NCI-H774 (cell line): ENCODE measurements at regions not wholly inside any gene's neighbourhood (a gene's known extent, or its start where the extent isn't known, plus 50 kb on each side); places are given as distances from the start of the nearest gene placed in this dataset.
A peak's percentile ranks its signal among the peaks of the same experiment; 100 is the strongest.

Experiments
- DNase-seq: peaks from one replicate; lab custom pipeline; 2025; lab: John Stamatoyannopoulos, UW

GRCh38 chr18:29226213-29226612, 1049.3 kb upstream of the CDH2 start:
- DNase-seq = no peak

GRCh38 chr18:29225351-29225750, 1048.4 kb upstream of the CDH2 start:
- no peak for DNase-seq

GRCh38 chr18:29218091-29218490, 1041.2 kb upstream of the CDH2 start:
- no peak for DNase-seq

- no peak for DNase-seq
Measured at GRCh38 chr18:29217124-29217915, 1040.4 kb upstream of the CDH2 start.

- no peak for DNase-seq
Measured at GRCh38 chr18:29198834-29199233, 1021.9 kb upstream of the CDH2 start.

- no peak for DNase-seq
Measured at GRCh38 chr18:29196307-29196706, 1019.4 kb upstream of the CDH2 start.

GRCh38 chr18:29191263-29191662, 1014.3 kb upstream of the CDH2 start:
- no peak for DNase-seq

GRCh38 chr18:29188760-29189159, 1011.8 kb upstream of the CDH2 start:
- no peak for DNase-seq

- DNase-seq = no peak
Measured at GRCh38 chr18:29185801-29186200, 1008.9 kb upstream of the CDH2 start.

GRCh38 chr18:29184654-29185053, 1007.7 kb upstream of the CDH2 start:
- DNase-seq = no peak

GRCh38 chr18:29181151-29181901, 1004.4 kb upstream of the CDH2 start:
- no peak for DNase-seq

- no peak for DNase-seq
Measured at GRCh38 chr18:29176681-29177080, 999.8 kb upstream of the CDH2 start.

- DNase-seq = no peak
Measured at GRCh38 chr18:29174891-29175290, 998.0 kb upstream of the CDH2 start.

- DNase-seq = no peak
Measured at GRCh38 chr18:29172756-29173067, 995.8 kb upstream of the CDH2 start.

GRCh38 chr18:29171892-29172755, 995.2 kb upstream of the CDH2 start:
- DNase-seq = no peak

GRCh38 chr18:29169599-29169998, 992.7 kb upstream of the CDH2 start:
- no peak for DNase-seq

GRCh38 chr18:29164993-29165599, 988.2 kb upstream of the CDH2 start:
- DNase-seq = no peak

- no peak for DNase-seq
Measured at GRCh38 chr18:29164020-29164706, 987.2 kb upstream of the CDH2 start.

- no peak for DNase-seq
Measured at GRCh38 chr18:29163596-29163995, 986.7 kb upstream of the CDH2 start.

GRCh38 chr18:29161429-29161828, 984.5 kb upstream of the CDH2 start:
- no peak for DNase-seq

GRCh38 chr18:29160170-29160569, 983.2 kb upstream of the CDH2 start:
- DNase-seq = peak; percentile 51

GRCh38 chr18:29157905-29158304, 981.0 kb upstream of the CDH2 start:
- no peak for DNase-seq
